ENCODE measurements at regions not wholly inside any gene's neighbourhood (a gene's known extent, or its start where the extent isn't known, plus 50 kb on each side); places are given as distances from the start of the nearest gene placed in this dataset.

GRCh38 chr17:51548125-51548524, 287.8 kb downstream of the UTP18 start:
- TF ChIP-seq CTCF (IDR thresholded peaks at IDR 0.05; ENCODE audit: low read depth, low read length, missing control alignments), result no peak
- no peak overlapping the region for H3K4me3 ChIP-seq (ENCODE audit: low read depth, low read length)
- DNase-seq (ENCODE audit: low read depth), result no peak

DNA sequence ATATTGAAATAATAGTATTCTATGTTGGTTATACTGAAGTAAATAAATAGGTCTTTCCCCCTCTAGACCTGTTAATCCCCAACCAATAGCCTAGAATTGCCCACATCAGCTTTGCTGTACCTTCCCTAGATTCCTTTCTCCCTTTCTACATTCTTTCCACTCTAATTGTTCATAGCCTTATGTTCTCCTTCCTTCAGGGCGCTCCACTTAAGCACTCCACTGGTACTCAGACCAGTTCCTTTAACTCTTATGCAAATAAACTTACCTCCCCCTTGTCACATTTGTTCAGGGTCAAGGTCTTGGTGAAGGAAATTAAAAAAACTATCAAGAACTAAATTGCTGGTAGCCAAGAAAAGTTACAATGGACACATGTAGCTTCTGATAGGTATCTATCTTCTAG, 294.8 kb downstream of the UTP18 start:
- DNase-seq (ENCODE audit: low read depth), result no peak
- TF ChIP-seq CTCF (IDR thresholded peaks at IDR 0.05; ENCODE audit: low read depth, low read length, missing control alignments), result no peak
- H3K4me3 ChIP-seq (ENCODE audit: low read depth, low read length), result no peak overlapping the region

- no peak overlapping the region for H3K4me3 ChIP-seq (ENCODE audit: low read depth, low read length)
- no peak for DNase-seq (ENCODE audit: low read depth)
- TF ChIP-seq CTCF (IDR thresholded peaks at IDR 0.05; ENCODE audit: low read depth, low read length, missing control alignments), result no peak
These were observed 299.4 kb downstream of the UTP18 start for GRCh38 chr17:51559778-51560177.

DNA sequence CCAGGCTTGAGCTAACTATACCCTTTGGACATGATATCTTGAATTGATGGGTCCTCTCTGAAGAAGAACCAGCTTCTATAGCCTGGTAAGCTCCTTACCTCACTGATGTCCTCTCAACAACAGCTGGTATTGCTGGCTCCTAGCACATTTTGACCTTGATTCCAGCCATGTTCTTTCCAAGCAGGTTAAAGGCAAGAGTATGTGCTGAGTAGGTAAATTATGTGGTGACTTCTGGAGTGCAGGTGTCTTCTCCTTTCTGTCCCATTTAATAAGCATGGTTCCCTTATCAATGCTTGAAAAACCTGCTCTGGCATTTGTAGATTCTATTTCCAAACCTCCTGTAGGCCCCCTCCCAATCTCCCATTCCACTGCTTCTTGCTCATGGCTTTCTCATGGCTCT, 300.1 kb downstream of the UTP18 start:
- no peak for TF ChIP-seq CTCF (IDR thresholded peaks at IDR 0.05; ENCODE audit: low read depth, low read length, missing control alignments)
- H3K4me3 ChIP-seq (ENCODE audit: low read depth, low read length), result no peak overlapping the region
- no peak for DNase-seq (ENCODE audit: low read depth)

DNA sequence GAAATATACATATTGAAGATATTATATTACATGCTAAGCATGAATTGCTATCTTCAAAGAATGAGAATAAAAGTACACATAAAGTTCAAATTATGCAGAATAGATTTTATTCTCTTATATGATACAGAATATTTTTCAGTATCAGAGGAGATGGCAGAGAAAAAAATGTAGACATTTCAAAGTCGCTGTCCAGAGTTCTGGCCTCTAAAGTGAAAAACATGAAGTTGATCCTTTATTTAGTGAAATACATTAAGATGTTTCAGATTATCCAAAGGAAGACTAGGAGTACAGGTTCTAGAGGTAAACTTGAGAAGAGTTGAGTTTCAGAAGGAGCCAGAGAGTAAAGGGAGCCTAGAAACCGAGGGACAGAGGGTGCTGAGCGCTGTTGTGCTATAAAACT, 303.6 kb downstream of the UTP18 start:
- no peak for DNase-seq (ENCODE audit: low read depth)
- no peak overlapping the region for H3K4me3 ChIP-seq (ENCODE audit: low read depth, low read length)
- no peak for TF ChIP-seq CTCF (IDR thresholded peaks at IDR 0.05; ENCODE audit: low read depth, low read length, missing control alignments)

DNA sequence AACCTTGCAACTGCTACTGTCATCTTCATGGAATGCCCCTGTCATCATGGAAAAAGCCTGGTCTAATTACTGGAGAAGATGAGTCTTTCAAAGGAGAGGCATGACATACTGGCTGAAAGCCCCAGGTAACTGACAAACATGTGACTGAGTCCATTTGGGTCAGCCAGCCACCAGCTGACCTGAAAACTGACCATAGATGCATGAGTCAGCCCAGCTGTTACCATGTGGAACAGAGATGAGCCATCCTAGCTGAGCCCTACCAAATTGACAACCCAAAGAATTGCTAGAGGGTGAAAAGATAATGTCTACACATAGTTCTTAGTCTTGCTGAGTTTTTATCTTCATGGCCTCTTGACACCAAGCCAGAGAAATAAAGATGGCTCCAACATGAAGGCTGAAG, 311.8 kb downstream of the UTP18 start:
- TF ChIP-seq CTCF (IDR thresholded peaks at IDR 0.05; ENCODE audit: low read depth, low read length, missing control alignments), result no peak

More for the DNA sequence above, 311.8 kb downstream of the UTP18 start:
- no peak for DNase-seq (ENCODE audit: low read depth)
- no peak overlapping the region for H3K4me3 ChIP-seq (ENCODE audit: low read depth, low read length)

Measured in GM12864 (cell line).